ENCODE measurements at regions not wholly inside any gene's neighbourhood (a gene's known extent, or its start where the extent isn't known, plus 50 kb on each side); places are given as distances from the start of the nearest gene placed in this dataset.

- Histone ChIP-seq H3K4me3 (ENCODE audit: low read length) (no peak overlapping the region), H3K4me1 (ENCODE audit: insufficient read depth, low read length) (no peaks in the 10 kb centered on the region), H3K9me3 (ENCODE audit: low read depth, low read length) (peaks cover 3% of the 10 kb centered on the region), H3K27me3 (ENCODE audit: insufficient read depth, low read length) (no peaks in the 10 kb centered on the region)
Measured at GRCh38 chr10:8544057-8544380, 489.5 kb downstream of the GATA3 start.

- Histone ChIP-seq H3K4me3 (ENCODE audit: low read length) (no peak overlapping the region), H3K27me3 (ENCODE audit: insufficient read depth, low read length) (no peaks in the 10 kb centered on the region), H3K9me3 (ENCODE audit: low read depth, low read length) (peaks cover 6% of the 10 kb centered on the region), H3K4me1 (ENCODE audit: insufficient read depth, low read length) (no peaks in the 10 kb centered on the region)
Measured at GRCh38 chr10:8544500-8544899, 490.0 kb downstream of the GATA3 start.

GRCh38 chr10:8554574-8554973, 500.1 kb downstream of the GATA3 start:
- Histone ChIP-seq H3K27me3 (ENCODE audit: insufficient read depth, low read length) (no peaks in the 10 kb centered on the region), H3K4me1 (ENCODE audit: insufficient read depth, low read length) (no peaks in the 10 kb centered on the region), H3K9me3 (ENCODE audit: low read depth, low read length) (no peaks in the 10 kb centered on the region), H3K4me3 (ENCODE audit: low read length) (no peak overlapping the region)

DNA sequence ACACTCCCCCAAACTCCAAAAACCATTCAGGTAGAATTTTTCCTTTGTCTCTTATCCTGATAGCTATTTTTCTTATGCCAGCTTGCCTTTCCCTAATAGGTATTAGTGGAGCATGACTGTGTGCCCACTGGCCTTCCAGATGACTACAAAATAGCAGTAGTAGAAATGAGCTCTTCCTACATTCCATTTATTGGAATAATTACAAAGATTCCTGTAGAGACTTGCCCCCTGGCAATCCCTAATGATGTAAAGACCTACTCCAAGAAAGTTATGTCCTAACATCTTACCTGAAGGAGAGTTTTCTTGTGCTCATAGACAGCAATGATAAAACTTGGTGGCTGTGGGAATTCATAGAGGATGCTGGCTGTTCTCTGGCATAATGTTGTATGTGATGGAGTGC, 501.8 kb downstream of the GATA3 start:
- no peaks in the 10 kb centered on the region for H3K4me1 ChIP-seq (ENCODE audit: insufficient read depth, low read length)
- no peak overlapping the region for H3K4me3 ChIP-seq (ENCODE audit: low read length)
- no peaks in the 10 kb centered on the region for H3K27me3 ChIP-seq (ENCODE audit: insufficient read depth, low read length)
- H3K9me3 ChIP-seq (ENCODE audit: low read depth, low read length), result no peaks in the 10 kb centered on the region

GRCh38 chr10:8563478-8563877, 509.0 kb downstream of the GATA3 start:
- H3K4me3 ChIP-seq (ENCODE audit: low read length), result no peak overlapping the region
- H3K9me3 ChIP-seq (ENCODE audit: low read depth, low read length), result no peaks in the 10 kb centered on the region
- H3K27me3 ChIP-seq (ENCODE audit: insufficient read depth, low read length), result no peaks in the 10 kb centered on the region
- H3K4me1 ChIP-seq (ENCODE audit: insufficient read depth, low read length), result no peaks in the 10 kb centered on the region

- no peaks in the 10 kb centered on the region for H3K4me1 ChIP-seq (ENCODE audit: insufficient read depth, low read length)
Measured at GRCh38 chr10:8566737-8567136, 512.2 kb downstream of the GATA3 start.

GRCh38 chr10:8568401-8568800, 513.9 kb downstream of the GATA3 start:
- Histone ChIP-seq H3K4me3 (ENCODE audit: low read length) (no peak overlapping the region), H3K4me1 (ENCODE audit: insufficient read depth, low read length) (no peaks in the 10 kb centered on the region), H3K9me3 (ENCODE audit: low read depth, low read length) (no peaks in the 10 kb centered on the region), H3K27me3 (ENCODE audit: insufficient read depth, low read length) (no peaks in the 10 kb centered on the region)

More at GRCh38 chr10:8566737-8567136, 512.2 kb downstream of the GATA3 start:
- Histone ChIP-seq H3K27me3 (ENCODE audit: insufficient read depth, low read length) (no peaks in the 10 kb centered on the region), H3K4me3 (ENCODE audit: low read length) (no peak overlapping the region), H3K9me3 (ENCODE audit: low read depth, low read length) (no peaks in the 10 kb centered on the region)

DNA sequence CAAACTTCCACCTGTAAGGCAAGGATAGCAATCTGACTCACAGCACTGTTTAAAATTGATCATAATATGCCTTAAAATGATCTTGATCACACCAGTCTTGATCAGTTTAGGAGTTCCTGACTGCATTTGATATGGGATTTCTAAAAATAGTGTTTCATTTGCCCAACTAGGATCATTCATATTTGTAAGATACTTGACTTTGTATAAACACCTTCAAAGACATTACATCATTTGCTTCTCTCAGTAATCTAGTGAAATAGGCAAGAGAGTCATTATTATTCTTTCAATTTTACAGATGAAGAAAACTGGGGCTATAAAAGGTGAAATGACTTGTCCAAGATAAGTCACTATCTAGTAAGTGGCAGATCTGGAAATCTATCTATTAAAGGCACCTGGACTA, 521.1 kb downstream of the GATA3 start:
- H3K9me3 ChIP-seq (ENCODE audit: low read depth, low read length), result no peaks in the 10 kb centered on the region
- H3K27me3 ChIP-seq (ENCODE audit: insufficient read depth, low read length), result no peaks in the 10 kb centered on the region
- H3K4me3 ChIP-seq (ENCODE audit: low read length), result no peak overlapping the region

DNA sequence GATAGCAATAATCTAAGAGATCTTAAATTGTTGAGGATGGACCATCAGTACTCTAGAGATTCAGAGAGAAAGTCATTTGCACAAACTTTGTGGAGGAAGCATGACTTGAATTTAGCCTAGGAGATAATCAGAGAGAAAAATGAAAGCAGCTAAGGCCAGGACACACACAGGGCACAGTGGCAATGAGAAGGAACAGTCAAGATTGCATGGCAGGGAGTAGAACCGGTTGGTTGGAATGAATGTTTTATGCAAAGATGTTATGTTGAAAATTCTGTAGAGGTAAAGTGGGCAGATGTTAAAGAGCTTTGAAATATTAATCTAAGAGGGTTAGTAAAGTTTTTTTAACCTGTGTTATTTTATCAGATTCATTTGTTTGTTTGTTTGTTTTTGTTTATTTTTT, 521.8 kb downstream of the GATA3 start:
- no peaks in the 10 kb centered on the region for H3K9me3 ChIP-seq (ENCODE audit: low read depth, low read length)
- H3K4me1 ChIP-seq (ENCODE audit: insufficient read depth, low read length), result no peaks in the 10 kb centered on the region
- H3K4me3 ChIP-seq (ENCODE audit: low read length), result no peak overlapping the region
- no peaks in the 10 kb centered on the region for H3K27me3 ChIP-seq (ENCODE audit: insufficient read depth, low read length)

More for the DNA sequence above, 521.1 kb downstream of the GATA3 start:
- no peaks in the 10 kb centered on the region for H3K4me1 ChIP-seq (ENCODE audit: insufficient read depth, low read length)

GRCh38 chr10:8576911-8577310, 522.4 kb downstream of the GATA3 start:
- H3K4me3 ChIP-seq (ENCODE audit: low read length), result no peak overlapping the region
- H3K27me3 ChIP-seq (ENCODE audit: insufficient read depth, low read length), result no peaks in the 10 kb centered on the region
- H3K9me3 ChIP-seq (ENCODE audit: low read depth, low read length), result no peaks in the 10 kb centered on the region
- H3K4me1 ChIP-seq (ENCODE audit: insufficient read depth, low read length), result no peaks in the 10 kb centered on the region

DNA sequence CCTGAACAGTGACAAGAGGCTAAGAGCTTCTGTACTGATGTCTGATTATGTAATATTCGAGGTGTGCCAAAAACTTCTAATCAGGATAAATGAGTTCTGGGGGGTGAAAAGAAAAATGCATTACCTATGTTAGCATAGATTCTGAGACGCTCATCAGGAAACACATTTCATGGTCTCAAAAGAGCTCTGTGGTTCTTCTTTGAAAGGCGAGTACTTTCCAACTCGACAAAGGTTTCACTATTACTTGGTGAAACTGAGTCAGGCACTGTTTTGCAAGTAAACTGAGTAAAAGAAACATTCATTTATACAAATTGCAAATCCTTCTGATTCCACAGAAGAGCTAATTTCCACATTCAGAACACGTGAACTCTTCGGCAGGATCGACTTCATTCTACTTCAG, 523.2 kb downstream of the GATA3 start:
- Histone ChIP-seq H3K4me3 (ENCODE audit: low read length) (no peak overlapping the region), H3K4me1 (ENCODE audit: insufficient read depth, low read length) (no peaks in the 10 kb centered on the region), H3K9me3 (ENCODE audit: low read depth, low read length) (no peaks in the 10 kb centered on the region), H3K27me3 (ENCODE audit: insufficient read depth, low read length) (no peaks in the 10 kb centered on the region)

DNA sequence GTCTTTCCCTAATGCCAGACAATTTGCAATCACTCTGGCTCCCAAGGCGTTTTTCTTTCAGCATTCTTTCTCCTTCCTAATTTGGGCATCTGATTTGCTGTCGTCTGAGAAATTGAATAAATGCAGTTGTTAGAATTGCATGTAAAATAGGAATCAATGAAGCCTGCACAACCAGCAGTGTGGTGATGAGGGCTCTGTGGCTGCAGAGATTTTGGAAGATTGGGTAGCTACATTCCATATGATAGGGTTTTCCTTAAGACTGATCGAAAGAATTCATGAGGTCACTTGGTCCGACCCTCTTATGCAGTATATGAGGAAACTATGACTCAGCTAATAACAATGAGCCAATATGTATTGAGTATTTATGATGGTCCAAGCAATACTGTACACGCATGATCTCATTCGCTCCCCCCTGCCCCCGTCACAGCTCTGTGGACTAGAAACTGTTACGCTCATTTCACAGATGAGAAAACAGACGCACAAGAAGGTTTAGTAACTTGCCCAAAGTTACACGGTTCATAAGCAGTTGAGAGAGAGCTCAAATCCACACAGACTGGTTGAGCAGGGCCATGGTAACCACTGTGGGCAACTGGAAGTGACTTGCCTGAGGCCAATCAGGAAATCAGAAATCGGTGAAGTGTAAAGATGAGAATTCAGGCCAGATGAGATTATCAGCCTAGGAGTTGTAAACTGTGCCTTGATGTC, 527.2 kb downstream of the GATA3 start:
- Histone ChIP-seq H3K27me3 (ENCODE audit: insufficient read depth, low read length) (no peaks in the 10 kb centered on the region), H3K4me1 (ENCODE audit: insufficient read depth, low read length) (no peaks in the 10 kb centered on the region), H3K4me3 (ENCODE audit: low read length) (no peak overlapping the region), H3K9me3 (ENCODE audit: low read depth, low read length) (no peaks in the 10 kb centered on the region)

- Histone ChIP-seq H3K4me1 (ENCODE audit: insufficient read depth, low read length) (no peaks in the 10 kb centered on the region), H3K4me3 (ENCODE audit: low read length) (no peak overlapping the region), H3K9me3 (ENCODE audit: low read depth, low read length) (no peaks in the 10 kb centered on the region), H3K27me3 (ENCODE audit: insufficient read depth, low read length) (no peaks in the 10 kb centered on the region)
Measured at GRCh38 chr10:8583096-8583495, 528.6 kb downstream of the GATA3 start.

- Histone ChIP-seq H3K9me3 (ENCODE audit: low read depth, low read length) (no peaks in the 10 kb centered on the region), H3K4me3 (ENCODE audit: low read length) (no peak overlapping the region), H3K27me3 (ENCODE audit: insufficient read depth, low read length) (no peaks in the 10 kb centered on the region), H3K4me1 (ENCODE audit: insufficient read depth, low read length) (no peaks in the 10 kb centered on the region)
Measured at GRCh38 chr10:8584666-8585065, 530.2 kb downstream of the GATA3 start.

DNA sequence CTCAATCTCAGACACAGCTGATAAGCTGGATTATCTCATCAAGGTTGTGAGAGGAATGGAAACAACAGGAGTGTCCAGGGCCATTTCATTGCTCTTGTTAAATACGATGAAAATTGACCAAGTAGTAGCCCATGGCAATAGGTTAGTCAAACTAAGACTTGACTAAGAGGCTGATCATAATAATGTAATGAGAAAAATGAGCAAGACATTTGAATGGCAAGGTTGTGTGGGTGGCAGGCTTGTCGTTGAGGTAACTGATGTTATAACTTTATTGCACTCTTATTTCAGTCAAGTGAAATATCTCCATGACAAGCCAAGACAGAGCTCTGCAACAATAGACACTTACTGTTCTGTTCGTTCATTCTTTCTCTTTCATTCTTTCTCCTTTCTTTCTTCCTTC, 532.0 kb downstream of the GATA3 start:
- no peak overlapping the region for H3K4me3 ChIP-seq (ENCODE audit: low read length)
- no peaks in the 10 kb centered on the region for H3K27me3 ChIP-seq (ENCODE audit: insufficient read depth, low read length)
- H3K4me1 ChIP-seq (ENCODE audit: insufficient read depth, low read length), result no peaks in the 10 kb centered on the region
- no peaks in the 10 kb centered on the region for H3K9me3 ChIP-seq (ENCODE audit: low read depth, low read length)

GRCh38 chr10:8588135-8588534, 533.6 kb downstream of the GATA3 start:
- H3K4me3 ChIP-seq (ENCODE audit: low read length), result no peak overlapping the region
- no peaks in the 10 kb centered on the region for H3K4me1 ChIP-seq (ENCODE audit: insufficient read depth, low read length)
- no peaks in the 10 kb centered on the region for H3K27me3 ChIP-seq (ENCODE audit: insufficient read depth, low read length)
- no peaks in the 10 kb centered on the region for H3K9me3 ChIP-seq (ENCODE audit: low read depth, low read length)

All from mononuclear cell (primary cell).